Sigmoid colon (tissue), 6 donors: ENCODE measurements at regions not wholly inside any gene's neighbourhood (a gene's known extent, or its start where the extent isn't known, plus 50 kb on each side); places are given as distances from the start of the nearest gene placed in this dataset.

Experiments used
- DNase-seq: peaks from one replicate; pipeline ENCODE4 v3.0.0-alpha.2; 2019
- H3K27ac ChIP-seq, 4 donors: fragments of 200-600 bp; sonication (generic); one replicate each; pipeline ENCODE4 v1.5.1; 2016 to 2019; ENCODE audit warnings: mild to moderate bottlenecking in 1 of 4
- H3K27me3 ChIP-seq, 3 donors: fragments of 200-600 bp; sonication (generic); one replicate each; pipeline ENCODE4 v1.5.1; 2019; ENCODE audit warnings: mild to moderate bottlenecking in 1 of 3
- H3K36me3 ChIP-seq, 4 donors: fragments of 200-600 bp; sonication (generic); one replicate each; pipeline ENCODE4 v1.5.1; 2016 to 2019
- H3K4me1 ChIP-seq, 4 donors: fragments of 200-600 bp; sonication (generic); one replicate each; pipeline ENCODE4 v1.5.1; 2017 to 2019
- H3K4me3 ChIP-seq, 4 donors: fragments of 200-600 bp; sonication (generic); one replicate each; pipeline ENCODE4 v1.5.1; 2017 to 2019; ENCODE audit warnings: mild to moderate bottlenecking in 2 of 4, moderate library complexity in 1 of 4
- H3K9me3 ChIP-seq, 4 donors: fragments of 200-600 bp in 3 of 4; sonication (generic) in 3 of 4; one replicate each; pipeline versions ENCODE4 v1.5.1 to v1.6.1; 2013 to 2019
- EP300 ChIP-seq, 4 donors: sonication (generic); formaldehyde crosslinking; IDR thresholded peaks; one replicate each; pipeline ENCODE4 v1.6.1; 2017; ENCODE audit warnings: antibody characterized with exemption in 4 of 4
- POLR2A ChIP-seq, 2 donors: fragments of 450-650 bp; IDR thresholded peaks; one replicate each; pipeline ENCODE4 v1.6.1; 2016; ENCODE audit warnings: antibody characterized with exemption in 2 of 2, mild to moderate bottlenecking in 2 of 2, moderate library complexity in 2 of 2
- POLR2AphosphoS5 ChIP-seq, 4 donors: sonication (generic); formaldehyde crosslinking; IDR thresholded peaks; one replicate each; pipeline ENCODE4 v1.6.1; 2017; ENCODE audit warnings: antibody characterized with exemption in 4 of 4
- WGBS, 2 donors: extraction: QIAGEN DNeasy Blood & Tissue Kit; methylation state at CpG; one replicate each; pipeline ENCODE4 v1.1.7; 2013; 5-methylcytosine and 5-hydroxymethylcytosine counted together
- intact Hi-C: fragments of 100-400 bp; cut with DNase I; formaldehyde crosslinking; loops from one replicate; pipeline ENCODE4 v1.15.1; 2023
- TF ChIP-seq, protein P1 (sequence below), 4 experiments: fragments of 450-650 bp in 3 of 4; fragments of 200-600 bp in 1 of 4; IDR thresholded peaks; one replicate each; pipeline ENCODE4 v1.5.1; 2016 to 2019; ENCODE audit warnings: antibody characterized with exemption in 4 of 4, mild to moderate bottlenecking in 3 of 4, moderate library complexity in 2 of 4
- donor health status: healthy with polysubstance abuse.
- donor health status: healthy.

DNA sequence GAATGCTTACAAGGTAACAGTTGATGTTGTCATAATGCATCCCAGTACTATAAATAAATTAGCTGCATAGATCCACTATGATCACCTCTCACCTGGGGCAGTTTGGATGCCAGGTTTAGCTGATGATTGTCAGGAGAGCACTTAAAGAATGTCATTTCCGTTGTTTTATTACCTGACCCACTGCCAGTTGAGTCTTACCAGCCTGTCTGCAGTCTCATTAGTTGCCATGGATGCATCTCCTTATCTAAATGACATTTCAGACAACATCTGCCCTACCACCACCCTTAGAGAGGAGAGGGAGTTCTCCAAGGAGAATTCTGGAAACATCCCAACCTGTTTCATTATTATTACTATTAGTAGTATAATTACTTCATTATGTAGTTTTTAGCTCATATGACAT is 339.1 kb upstream of the API5 start:
- Histone ChIP-seq H3K27ac (no peak overlapping the region), H3K36me3 (no peaks in the 10 kb centered on the region), H3K4me3 (no peak overlapping the region), H3K9me3 (no peaks in the 10 kb centered on the region), H3K4me1 (no peaks in the 10 kb centered on the region), H3K27me3 (no peaks in the 10 kb centered on the region)
- 7 to 37% methylated on average over 1 of the region's 1 CpG for WGBS, 2 donors
- TF ChIP-seq POLR2A (IDR thresholded peaks at IDR 0.05) (no peak), POLR2AphosphoS5 (IDR thresholded peaks at IDR 0.05) (no peak), EP300 (IDR thresholded peaks at IDR 0.05) (no peak)
- TF ChIP-seq, protein P1, sequence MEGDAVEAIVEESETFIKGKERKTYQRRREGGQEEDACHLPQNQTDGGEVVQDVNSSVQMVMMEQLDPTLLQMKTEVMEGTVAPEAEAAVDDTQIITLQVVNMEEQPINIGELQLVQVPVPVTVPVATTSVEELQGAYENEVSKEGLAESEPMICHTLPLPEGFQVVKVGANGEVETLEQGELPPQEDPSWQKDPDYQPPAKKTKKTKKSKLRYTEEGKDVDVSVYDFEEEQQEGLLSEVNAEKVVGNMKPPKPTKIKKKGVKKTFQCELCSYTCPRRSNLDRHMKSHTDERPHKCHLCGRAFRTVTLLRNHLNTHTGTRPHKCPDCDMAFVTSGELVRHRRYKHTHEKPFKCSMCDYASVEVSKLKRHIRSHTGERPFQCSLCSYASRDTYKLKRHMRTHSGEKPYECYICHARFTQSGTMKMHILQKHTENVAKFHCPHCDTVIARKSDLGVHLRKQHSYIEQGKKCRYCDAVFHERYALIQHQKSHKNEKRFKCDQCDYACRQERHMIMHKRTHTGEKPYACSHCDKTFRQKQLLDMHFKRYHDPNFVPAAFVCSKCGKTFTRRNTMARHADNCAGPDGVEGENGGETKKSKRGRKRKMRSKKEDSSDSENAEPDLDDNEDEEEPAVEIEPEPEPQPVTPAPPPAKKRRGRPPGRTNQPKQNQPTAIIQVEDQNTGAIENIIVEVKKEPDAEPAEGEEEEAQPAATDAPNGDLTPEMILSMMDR (IDR thresholded peaks at IDR 0.05) = no peak
- intact Hi-C loops = no loop called here
- DNase-seq = no peak

DNA sequence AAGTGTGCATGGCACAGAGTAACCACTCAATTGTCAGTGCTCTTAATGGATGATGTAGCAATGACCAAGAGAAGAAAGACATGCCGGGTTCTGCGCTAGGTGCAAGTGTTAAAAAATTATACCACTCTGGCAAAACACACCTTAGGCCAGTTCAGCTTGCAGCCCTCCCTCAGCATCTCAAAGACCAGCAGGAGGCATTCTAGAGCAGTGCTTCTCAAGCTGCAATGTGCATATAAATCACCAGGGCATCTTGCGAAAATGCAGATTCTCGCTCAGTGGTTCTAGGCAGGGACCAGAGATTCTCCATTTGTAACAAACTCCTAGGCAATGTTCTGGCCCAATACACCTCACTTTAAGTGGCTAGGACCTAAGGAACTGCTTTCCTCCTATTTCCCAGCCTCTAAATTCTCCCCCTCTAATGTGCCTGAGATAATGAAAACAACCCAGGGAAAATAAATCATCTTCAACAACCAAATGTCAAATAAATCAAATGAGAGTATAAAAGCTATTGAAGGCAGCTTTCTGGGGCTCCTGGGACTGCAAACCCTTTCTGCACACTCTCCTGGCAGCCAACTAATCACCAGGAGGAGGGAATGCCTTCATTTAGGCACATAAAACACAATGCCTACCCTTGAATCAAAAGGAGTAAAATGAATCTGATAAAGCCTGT is 337.2 kb upstream of the API5 start:
- no peaks in the 10 kb centered on the region for H3K36me3 ChIP-seq
- no peak overlapping the region for H3K4me3 ChIP-seq
- no peaks in the 10 kb centered on the region for H3K9me3 ChIP-seq
- no peak for DNase-seq
- no peaks in the 10 kb centered on the region for H3K4me1 ChIP-seq
- 84 to 91% methylated on average over 4 of the region's 4 CpGs for WGBS, 2 donors
- no peaks in the 10 kb centered on the region for H3K27me3 ChIP-seq
- no peak for TF ChIP-seq POLR2AphosphoS5 (IDR thresholded peaks at IDR 0.05)
- no peak for TF ChIP-seq POLR2A (IDR thresholded peaks at IDR 0.05)
- TF ChIP-seq, protein P1 (IDR thresholded peaks at IDR 0.05) = no peak
- no peak for TF ChIP-seq EP300 (IDR thresholded peaks at IDR 0.05)
- no peak overlapping the region for H3K27ac ChIP-seq
- intact Hi-C loops = no loop called here

DNA sequence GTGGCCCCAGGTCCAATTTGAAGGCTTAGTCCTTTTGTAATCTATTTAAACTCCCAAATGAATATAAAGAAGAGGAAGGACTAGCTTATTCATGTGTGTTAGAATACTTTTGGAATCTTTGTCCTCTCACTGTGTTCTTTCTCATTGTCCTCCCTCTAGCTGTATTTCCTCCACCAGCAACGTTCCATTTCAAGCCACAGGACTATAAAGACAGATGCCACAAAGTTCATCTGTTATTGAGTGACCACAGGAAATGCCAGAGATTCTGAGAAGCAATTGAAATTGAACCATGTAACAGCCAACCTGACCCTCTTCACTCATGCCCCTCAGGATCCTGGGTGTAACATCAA is 336.6 kb upstream of the API5 start:
- Histone ChIP-seq H3K9me3 (no peaks in the 10 kb centered on the region), H3K36me3 (no peaks in the 10 kb centered on the region), H3K4me1 (no peaks in the 10 kb centered on the region), H3K4me3 (no peak overlapping the region), H3K27ac (no peak overlapping the region), H3K27me3 (no peaks in the 10 kb centered on the region)
- DNase-seq = no peak
- WGBS, 2 donors = 10 to 11% methylated on average over 1 of the region's 1 CpG
- no peak for TF ChIP-seq POLR2A (IDR thresholded peaks at IDR 0.05)
- TF ChIP-seq, protein P1 (IDR thresholded peaks at IDR 0.05) = no peak
- no peak for TF ChIP-seq POLR2AphosphoS5 (IDR thresholded peaks at IDR 0.05)
- intact Hi-C loops = no loop called here

DNA sequence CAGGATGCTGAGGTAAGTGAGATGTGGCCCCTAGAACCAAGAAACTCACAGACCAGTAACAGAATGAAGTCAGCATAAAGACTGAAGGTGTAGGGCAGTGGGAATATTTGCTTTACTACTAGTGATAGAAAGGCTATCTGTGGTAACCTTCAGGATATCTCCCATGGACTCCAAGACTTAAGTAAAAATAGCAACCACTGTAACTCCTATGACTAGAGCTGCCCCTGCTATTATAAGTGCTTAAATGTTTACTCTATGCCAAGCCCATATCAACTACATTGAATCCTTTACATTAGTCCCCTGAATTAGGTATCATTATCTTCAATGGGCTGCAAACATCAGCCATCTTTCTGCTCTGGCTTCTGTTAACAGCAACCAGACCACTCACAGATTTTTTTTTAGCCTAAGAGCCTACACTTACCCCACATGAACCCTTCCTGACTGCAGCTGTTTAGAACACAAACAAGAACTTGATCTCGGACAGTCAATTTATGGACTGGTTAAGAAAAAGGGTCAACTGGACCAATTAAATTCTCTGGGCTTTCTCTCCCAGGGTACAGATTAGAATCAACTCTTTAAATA is 335.1 kb upstream of the API5 start:
- no peak overlapping the region for H3K4me3 ChIP-seq
- intact Hi-C loops = no loop called here
- H3K27me3 ChIP-seq = no peaks in the 10 kb centered on the region
- DNase-seq = no peak
- WGBS, 2 donors = 51 to 63% methylated on average over 1 of the region's 1 CpG
- no peaks in the 10 kb centered on the region for H3K9me3 ChIP-seq
- H3K36me3 ChIP-seq = no peaks in the 10 kb centered on the region
- H3K4me1 ChIP-seq = no peaks in the 10 kb centered on the region
- TF ChIP-seq POLR2AphosphoS5 (IDR thresholded peaks at IDR 0.05) = no peak
- no peak for TF ChIP-seq EP300 (IDR thresholded peaks at IDR 0.05)
- TF ChIP-seq POLR2A (IDR thresholded peaks at IDR 0.05) = no peak
- TF ChIP-seq, protein P1 (IDR thresholded peaks at IDR 0.05) = no peak
- H3K27ac ChIP-seq = no peak overlapping the region

DNA sequence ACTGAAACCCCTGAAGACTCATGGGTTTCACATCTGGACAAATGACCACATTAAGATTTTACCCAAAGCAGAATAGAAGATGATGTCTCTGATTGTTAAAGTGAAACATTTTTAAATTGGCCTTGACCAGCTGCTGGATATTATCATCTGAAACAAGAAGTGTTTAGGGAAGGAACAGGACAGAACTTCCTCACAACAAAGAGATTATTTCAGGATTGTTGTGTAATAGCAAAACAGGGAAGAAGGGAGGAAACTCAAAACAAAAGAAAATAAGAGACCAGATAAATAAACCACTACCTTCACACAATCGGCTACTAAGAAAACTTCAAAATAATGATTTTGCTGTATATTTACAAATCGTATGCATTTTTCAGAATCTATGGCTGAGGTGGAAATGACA is 319.2 kb upstream of the API5 start:
- 51 to 81% methylated on average over 2 of the region's 2 CpGs for WGBS, 2 donors
- TF ChIP-seq, protein P1 (IDR thresholded peaks at IDR 0.05) = no peak
- TF ChIP-seq EP300 (IDR thresholded peaks at IDR 0.05) = no peak
- no peak for TF ChIP-seq POLR2AphosphoS5 (IDR thresholded peaks at IDR 0.05)
- no peak for TF ChIP-seq POLR2A (IDR thresholded peaks at IDR 0.05)
- H3K4me3 ChIP-seq = no peak overlapping the region
- no peak overlapping the region for H3K27ac ChIP-seq
- H3K4me1 ChIP-seq = no peaks in the 10 kb centered on the region
- no peaks in the 10 kb centered on the region for H3K27me3 ChIP-seq
- H3K9me3 ChIP-seq = no peaks in the 10 kb centered on the region
- no peaks in the 10 kb centered on the region for H3K36me3 ChIP-seq
- intact Hi-C loops = no loop called here
- no peak for DNase-seq
